DMS53 (cell line): ENCODE measurements at regions not wholly inside any gene's neighbourhood (a gene's known extent, or its start where the extent isn't known, plus 50 kb on each side); places are given as distances from the start of the nearest gene placed in this dataset.

ENCODE experiments used
- DNase-seq: peaks from one replicate; lab custom pipeline; 2025; lab: John Stamatoyannopoulos, UW

- DNase-seq, result no peak
Observed at GRCh38 chr16:26651884-26652283, 414.8 kb upstream of the C16orf82 start.

DNA sequence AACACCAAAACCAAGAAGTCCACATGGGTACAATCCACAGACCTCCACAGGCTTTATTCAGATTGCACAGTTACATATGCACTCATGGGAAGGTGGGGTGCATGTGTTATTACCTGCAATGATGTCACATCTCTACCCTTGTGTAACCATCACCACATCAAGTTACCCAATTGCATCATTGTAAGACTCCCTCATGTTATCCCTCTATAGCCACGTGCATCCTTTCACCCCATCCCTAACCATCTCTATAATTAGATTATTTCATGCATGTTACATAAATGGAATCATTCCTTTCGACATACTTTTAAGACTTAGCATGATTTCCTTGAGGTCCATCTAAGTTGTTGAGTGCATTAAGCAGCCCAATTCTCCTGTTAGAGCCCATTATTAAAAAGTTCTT, 408.2 kb upstream of the C16orf82 start:
- no peak for DNase-seq

DNA sequence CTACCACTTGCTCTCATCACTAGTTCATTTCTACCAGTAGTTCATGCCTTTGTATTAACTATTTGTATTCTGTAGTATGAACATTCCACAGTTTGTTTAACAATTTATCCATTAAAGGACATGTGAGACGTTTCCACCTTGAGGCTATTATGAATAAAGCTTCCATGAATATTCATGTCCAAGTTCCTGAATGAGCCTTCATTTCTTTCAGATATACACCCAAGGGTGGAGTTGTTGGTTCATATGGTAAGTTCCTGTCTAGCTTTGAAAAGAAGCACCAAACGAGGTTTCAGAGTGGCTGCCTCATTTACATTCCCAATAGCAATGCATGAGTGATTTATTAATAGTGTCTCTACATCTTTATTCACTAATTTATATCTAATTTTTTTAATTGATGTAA, 407.8 kb upstream of the C16orf82 start:
- DNase-seq, result no peak

GRCh38 chr16:26664086-26664485, 402.6 kb upstream of the C16orf82 start:
- DNase-seq, result no peak

DNA sequence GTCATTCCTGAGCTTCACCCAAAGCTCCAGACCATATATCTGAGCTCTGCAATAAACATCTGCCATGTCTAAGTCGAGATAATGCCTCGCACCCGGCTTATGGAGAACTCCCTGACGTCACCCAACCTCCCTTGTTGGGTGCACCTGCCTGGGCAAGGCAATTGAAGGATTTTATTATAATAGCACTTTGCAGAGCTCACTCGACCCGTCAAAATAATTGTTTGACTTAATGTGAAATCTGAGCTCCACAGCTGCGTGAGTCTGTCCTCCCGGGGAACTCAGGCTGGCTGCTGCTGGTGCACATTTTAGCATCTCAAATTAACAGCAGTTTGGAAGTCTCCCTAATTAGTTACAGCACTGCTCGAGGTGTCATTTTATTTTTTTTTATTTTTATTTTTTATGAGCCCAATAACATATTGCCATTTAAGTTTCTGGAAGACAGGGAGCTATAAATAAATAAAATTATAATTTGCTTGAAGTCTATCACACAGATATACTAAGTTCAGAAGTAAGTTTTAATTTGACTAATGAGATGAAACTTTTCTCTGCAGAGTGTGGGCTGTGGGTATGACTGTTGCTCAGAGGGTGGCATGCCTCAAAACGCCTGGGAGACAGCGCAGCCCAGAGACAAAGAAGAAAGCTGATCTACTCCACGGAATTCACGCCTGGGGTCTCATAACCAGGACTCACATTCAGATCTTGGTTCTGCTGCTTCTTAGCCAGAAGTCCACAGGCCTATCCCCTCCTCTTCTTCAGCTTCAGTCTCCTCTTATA, 401.4 kb upstream of the C16orf82 start:
- DNase-seq, result peak; percentile 8

- DNase-seq, result no peak
Observed at GRCh38 chr16:26666486-26666885, 400.2 kb upstream of the C16orf82 start.

- no peak for DNase-seq
Observed at GRCh38 chr16:26667307-26667706, 399.4 kb upstream of the C16orf82 start.

GRCh38 chr16:26668026-26668425, 398.7 kb upstream of the C16orf82 start:
- no peak for DNase-seq

DNA sequence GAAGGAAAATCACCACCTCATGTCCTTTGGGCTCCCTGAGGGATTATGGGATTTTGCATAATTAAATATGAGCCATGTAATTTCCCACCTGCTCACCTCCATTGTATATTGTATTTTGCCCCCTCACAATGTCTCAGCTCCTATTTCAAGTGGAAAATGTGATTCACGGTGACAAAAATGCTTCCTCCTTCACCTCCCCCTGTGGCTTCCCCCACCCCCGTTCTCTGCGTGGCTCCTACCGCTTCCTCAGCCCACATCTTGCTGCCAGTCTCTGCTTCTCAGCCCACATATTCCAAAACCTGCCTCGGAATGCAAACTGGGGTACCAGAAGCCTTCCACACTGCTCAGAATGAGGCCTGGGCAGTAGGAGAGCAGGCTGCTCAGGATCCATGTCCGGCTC, 394.5 kb upstream of the C16orf82 start:
- no peak for DNase-seq

- DNase-seq, result no peak
Observed at GRCh38 chr16:26673011-26673410, 393.7 kb upstream of the C16orf82 start.

DNA sequence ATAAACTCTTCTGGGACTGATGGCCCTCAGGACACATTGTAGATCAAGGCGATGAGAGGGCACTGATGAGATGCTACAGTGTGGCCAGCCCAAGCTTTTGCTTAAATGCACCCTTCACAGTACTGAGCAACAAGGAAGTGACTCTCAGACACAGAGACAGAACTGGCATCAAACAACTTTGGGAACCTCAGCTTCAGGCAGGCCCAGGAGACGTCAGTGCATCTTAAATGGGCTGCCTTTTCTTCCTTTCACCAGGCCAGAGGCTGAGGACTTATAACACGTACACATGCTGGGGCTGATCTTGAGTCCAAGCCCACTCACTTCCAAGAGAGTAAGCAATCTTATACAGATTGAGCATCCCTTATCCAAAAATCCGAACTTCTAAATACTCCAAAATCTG, 386.1 kb upstream of the C16orf82 start:
- DNase-seq, result no peak

DNA sequence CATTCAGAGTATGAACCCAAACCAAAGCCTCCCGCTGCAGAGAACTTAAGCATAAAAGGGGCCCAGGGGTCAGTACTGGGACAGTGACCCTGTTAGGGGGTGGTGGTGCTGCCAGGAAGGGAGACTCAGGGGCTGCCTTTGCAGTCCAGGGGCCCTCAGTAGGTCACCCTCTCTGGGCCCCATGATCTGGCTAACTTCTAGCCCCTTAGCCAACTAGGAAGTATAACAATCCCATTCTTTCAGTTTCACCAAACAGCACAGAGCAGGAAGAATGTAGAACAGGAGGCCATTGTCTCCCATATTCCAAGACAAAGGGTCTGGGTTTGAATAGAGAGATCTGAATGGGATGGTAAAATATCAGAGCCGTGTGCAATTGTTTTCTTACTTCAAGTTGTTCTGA, 378.6 kb upstream of the C16orf82 start:
- no peak for DNase-seq

- DNase-seq, result no peak
Observed at GRCh38 chr16:26688699-26689098, 378.0 kb upstream of the C16orf82 start.

GRCh38 chr16:26692658-26693057, 374.1 kb upstream of the C16orf82 start:
- no peak for DNase-seq

DNA sequence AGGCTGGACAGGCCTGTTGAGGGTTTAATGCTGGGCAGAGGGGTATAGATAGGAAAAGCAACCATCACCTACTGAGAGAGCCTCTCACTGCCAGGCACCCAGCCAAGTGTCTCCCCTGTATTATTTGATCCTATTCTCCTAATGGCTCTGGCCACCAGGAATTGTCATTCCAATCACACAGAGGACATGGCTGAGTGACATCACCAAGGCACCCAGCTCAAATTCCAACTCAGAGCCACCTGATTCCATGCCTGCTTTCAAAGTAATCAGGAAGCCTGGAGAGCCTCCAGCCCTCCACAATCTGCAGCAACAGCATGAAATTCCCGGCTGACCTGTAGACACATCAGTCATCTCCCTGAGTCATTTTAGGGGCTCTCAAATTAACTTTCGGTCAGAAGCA, 368.9 kb upstream of the C16orf82 start:
- DNase-seq, result no peak

DNA sequence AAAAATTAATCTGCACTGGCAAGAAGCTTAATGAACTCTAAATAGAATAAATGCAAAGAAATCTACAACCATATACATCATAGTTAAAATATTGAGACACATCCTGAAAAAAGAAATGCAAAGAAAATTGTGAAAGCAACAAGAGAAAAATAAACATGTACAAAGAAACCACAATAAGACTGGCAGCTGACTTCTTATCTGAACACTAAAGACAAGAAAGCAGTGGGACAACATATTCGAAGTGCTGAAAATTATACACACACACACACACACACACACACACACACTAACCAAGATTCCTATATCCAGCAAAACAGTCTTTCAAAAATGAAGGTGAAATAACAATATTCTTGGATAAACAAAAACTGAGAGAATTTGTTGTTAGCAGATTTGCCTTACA, 366.5 kb upstream of the C16orf82 start:
- no peak for DNase-seq

DNA sequence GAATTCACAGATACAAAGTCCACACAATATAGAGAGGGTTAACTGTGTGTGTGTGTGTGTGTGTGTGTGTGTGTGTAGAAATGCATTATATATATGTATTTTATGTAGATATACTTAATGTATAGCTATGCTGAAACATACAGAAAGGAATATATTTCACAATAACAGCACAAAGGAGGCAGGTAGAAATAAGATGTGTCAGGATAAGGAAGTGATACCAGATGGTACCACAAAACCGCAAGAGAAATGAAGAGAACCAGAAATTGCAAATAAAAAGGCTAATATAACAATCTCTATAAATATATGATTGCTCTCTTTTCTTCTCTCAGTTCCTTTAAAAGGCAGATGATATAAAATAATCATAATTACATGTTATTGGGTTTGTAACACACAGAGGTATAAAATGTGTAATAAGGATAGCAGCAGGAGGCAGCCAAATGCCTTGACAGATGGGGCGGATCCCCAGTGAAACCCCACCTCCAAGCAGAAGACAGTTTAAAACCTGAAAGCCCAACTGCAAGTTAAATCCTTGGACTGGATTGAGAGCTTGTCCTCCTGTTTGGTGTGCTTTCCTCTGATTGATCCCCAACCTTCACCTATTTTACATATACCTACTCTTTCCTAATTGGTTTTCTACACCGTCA, 365.4 kb upstream of the C16orf82 start:
- DNase-seq, result no peak

- no peak for DNase-seq
Observed at GRCh38 chr16:26705346-26705745, 361.4 kb upstream of the C16orf82 start.

DNA sequence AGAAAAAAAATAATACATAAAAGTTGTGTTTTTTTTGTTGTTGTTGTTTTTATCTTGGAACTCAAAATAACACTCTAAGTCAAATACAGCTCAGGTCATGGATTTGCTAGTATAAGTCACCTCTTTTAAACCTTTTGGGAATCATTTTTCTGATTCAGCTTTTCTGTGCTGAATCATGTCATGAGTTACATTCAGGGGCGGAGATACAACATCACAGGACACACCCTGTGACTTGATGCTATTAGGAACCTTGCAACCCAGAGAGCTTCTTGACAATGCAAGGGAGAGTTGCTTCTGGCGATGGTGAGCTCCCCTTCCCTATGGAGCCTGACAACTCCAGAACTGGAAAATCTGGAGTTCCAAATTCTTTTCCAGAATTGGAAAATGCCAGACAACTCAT, 358.3 kb upstream of the C16orf82 start:
- no peak for DNase-seq

GRCh38 chr16:26709175-26709574, 357.6 kb upstream of the C16orf82 start:
- DNase-seq, result no peak

DNA sequence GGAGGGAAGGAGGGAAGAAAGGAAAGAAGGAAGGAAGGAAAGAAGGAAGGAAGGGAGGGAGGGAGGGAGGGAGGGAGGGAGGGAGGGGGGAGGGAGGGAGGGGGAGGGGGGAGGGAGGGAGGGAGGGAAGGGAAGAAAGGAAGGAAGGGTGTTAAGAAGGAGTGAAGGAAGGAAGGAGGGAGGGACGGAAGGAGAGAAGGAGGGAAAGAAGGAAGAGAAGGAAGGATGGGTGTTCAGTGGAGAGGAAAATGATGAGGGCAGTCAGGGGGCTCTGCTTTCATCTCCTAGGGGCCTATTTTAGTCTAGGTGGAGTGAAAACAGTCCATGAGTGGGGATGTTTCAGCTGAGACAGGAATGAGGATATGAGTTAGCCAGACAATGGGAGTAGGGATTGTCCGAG, 357.0 kb upstream of the C16orf82 start:
- DNase-seq, result no peak

- DNase-seq, result no peak
Observed at GRCh38 chr16:26710450-26710849, 356.3 kb upstream of the C16orf82 start.

- no peak for DNase-seq
Observed at GRCh38 chr16:26712876-26713275, 353.9 kb upstream of the C16orf82 start.

DNA sequence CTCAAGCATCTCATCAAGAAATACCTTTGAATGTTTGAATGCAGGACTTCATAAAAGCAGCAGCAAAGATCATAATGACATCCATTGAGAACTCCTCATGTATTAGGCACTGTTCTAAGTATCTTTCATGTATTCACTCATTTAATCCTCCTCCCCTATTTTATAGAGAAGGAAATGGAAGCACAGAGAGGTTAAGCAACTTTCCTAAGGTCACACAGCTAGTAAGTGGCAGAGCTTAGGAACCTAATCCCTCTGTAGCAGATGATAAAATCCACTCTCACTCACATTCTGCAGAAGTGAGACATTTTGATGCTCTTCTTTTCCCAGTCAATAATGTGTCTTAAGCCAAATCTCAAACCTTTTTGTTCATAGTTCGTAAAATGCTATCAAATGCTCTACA, 350.8 kb upstream of the C16orf82 start:
- DNase-seq, result no peak
